Right forelimb (tissue), 1 donor: ENCODE measurements at regions not wholly inside any gene's neighbourhood (a gene's known extent, or its start where the extent isn't known, plus 50 kb on each side); places are given as distances from the start of the nearest gene placed in this dataset.

Experiments used
- DNase-seq: peaks from one replicate; pipeline ENCODE4 v3.0.0-alpha.2; 2018

GRCh38 chr6:109292983-109293586 is 89.2 kb downstream of the CD164 start:
- DNase-seq = no peak

GRCh38 chr6:109292420-109292819 is 89.8 kb downstream of the CD164 start:
- DNase-seq = no peak

GRCh38 chr6:109291902-109292301 is 90.4 kb downstream of the CD164 start:
- no peak for DNase-seq

- no peak for DNase-seq
Observed at GRCh38 chr6:109290143-109290931, 91.9 kb downstream of the CD164 start.

- DNase-seq = no peak
Observed at GRCh38 chr6:109285366-109285765, 96.9 kb downstream of the CD164 start.

GRCh38 chr6:109284675-109285074 is 97.6 kb downstream of the CD164 start:
- no peak for DNase-seq

GRCh38 chr6:109282756-109283155 is 99.5 kb downstream of the CD164 start:
- no peak for DNase-seq

GRCh38 chr6:109279628-109280027 is 102.6 kb downstream of the CD164 start:
- DNase-seq = no peak

GRCh38 chr6:109271622-109272021 is 110.6 kb downstream of the CD164 start:
- DNase-seq = no peak

GRCh38 chr6:109269953-109270517 is 112.2 kb downstream of the CD164 start:
- no peak for DNase-seq

- no peak for DNase-seq
Observed at GRCh38 chr6:109269057-109269456, 113.2 kb downstream of the CD164 start.

GRCh38 chr6:109265530-109265929 is 116.7 kb downstream of the CD164 start:
- DNase-seq = no peak

- DNase-seq = no peak
Observed at GRCh38 chr6:109263873-109264700, 118.2 kb downstream of the CD164 start.

GRCh38 chr6:109262261-109262660 is 120.0 kb downstream of the CD164 start:
- no peak for DNase-seq

- no peak for DNase-seq
Observed at GRCh38 chr6:109261811-109262210, 120.5 kb downstream of the CD164 start.

GRCh38 chr6:109260701-109261100 is 121.6 kb downstream of the CD164 start:
- no peak for DNase-seq

- DNase-seq = no peak
Observed at GRCh38 chr6:109260126-109260525, 122.1 kb downstream of the CD164 start.

GRCh38 chr6:109258129-109258528 is 124.1 kb downstream of the CD164 start:
- no peak for DNase-seq

- DNase-seq = no peak
Observed at GRCh38 chr6:109257494-109257893, 124.8 kb downstream of the CD164 start.

- DNase-seq = no peak
Observed at GRCh38 chr6:109255946-109256640, 126.2 kb downstream of the CD164 start.

- no peak for DNase-seq
Observed at GRCh38 chr6:109255087-109255486, 127.2 kb downstream of the CD164 start.

- DNase-seq = no peak
Observed at GRCh38 chr6:109253366-109253765, 128.9 kb downstream of the CD164 start.
